ENCODE measurements at regions not wholly inside any gene's neighbourhood (a gene's known extent, or its start where the extent isn't known, plus 50 kb on each side); places are given as distances from the start of the nearest gene placed in this dataset.

DNA sequence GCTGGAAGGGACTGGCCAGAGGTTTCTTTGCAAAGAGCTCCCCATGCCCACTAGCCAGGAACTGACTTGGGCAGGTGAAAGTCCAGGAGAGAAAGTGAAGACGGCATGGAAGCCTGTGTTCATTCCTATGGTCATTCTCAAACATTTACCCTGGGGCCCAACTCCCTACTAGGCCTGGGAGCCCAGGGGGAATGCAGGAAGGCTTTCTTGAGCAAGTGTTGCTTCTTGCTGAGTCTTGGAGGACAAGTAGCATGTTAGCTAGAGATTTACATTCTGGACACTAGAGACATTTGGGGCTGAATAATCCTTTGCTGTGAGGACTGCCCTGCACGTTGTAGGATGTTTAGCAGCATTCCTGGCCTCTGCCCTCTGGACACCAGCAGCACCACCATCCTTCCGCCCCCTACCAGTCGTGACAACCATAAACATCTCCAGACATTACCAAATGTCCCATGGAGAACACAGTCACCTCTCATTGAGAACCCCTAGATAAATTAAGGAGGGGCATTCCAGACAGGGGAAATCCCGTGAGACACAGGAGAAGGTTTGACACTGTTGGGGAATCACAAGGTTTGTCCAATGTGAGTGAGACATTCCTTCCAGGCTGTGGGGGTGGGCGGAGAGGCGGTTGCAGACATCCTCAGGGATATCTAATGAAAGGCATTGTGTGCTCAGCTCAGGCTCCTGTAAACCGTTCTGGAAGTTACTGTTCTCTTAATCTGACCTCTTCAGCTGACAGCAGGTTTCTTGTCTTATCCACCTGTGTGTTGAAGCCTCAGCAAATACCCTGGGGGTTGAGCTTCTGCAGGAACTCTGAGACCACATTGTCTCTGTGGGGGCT is 236.2 kb downstream of the TLE3 start:
- DNase-seq (no peak), ATAC-seq (no peak)
- H3K4me3 ChIP-seq = no peak overlapping the region
- intact Hi-C loops (cut with DNase I, micrococcal nuclease) = no loop called here
- no peaks in the 10 kb centered on the region for H3K9me3 ChIP-seq
- H3K36me3 ChIP-seq (ENCODE audit: low read depth) = no peaks in the 10 kb centered on the region
- no peaks in the 10 kb centered on the region for H3K4me1 ChIP-seq (ENCODE audit: low read depth)
- TF ChIP-seq, protein P1, sequence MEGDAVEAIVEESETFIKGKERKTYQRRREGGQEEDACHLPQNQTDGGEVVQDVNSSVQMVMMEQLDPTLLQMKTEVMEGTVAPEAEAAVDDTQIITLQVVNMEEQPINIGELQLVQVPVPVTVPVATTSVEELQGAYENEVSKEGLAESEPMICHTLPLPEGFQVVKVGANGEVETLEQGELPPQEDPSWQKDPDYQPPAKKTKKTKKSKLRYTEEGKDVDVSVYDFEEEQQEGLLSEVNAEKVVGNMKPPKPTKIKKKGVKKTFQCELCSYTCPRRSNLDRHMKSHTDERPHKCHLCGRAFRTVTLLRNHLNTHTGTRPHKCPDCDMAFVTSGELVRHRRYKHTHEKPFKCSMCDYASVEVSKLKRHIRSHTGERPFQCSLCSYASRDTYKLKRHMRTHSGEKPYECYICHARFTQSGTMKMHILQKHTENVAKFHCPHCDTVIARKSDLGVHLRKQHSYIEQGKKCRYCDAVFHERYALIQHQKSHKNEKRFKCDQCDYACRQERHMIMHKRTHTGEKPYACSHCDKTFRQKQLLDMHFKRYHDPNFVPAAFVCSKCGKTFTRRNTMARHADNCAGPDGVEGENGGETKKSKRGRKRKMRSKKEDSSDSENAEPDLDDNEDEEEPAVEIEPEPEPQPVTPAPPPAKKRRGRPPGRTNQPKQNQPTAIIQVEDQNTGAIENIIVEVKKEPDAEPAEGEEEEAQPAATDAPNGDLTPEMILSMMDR (IDR thresholded peaks at IDR 0.05) = no peak

DNA sequence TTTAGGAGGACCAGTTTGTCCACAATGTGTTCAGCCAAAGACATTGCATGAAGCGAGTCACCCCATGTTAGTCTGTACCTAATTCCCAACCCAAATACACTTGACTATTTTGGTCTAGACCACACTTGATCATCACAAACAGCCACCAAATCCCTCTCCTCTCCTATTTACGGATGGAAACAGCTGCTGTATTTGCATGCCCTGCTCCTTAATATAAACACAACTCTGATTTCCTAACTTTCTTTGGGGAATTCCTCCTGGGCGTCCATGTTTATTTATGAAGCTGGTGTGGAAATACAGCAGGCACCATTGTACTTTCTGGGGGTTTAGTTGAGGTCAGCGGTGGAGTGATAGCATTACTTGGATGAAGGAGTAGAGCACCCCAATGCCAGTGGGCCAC is 235.2 kb downstream of the TLE3 start:
- DNase-seq (no peak), ATAC-seq (no peak)
- intact Hi-C loops (cut with DNase I, micrococcal nuclease) = no loop called here
- TF ChIP-seq, protein P1 (IDR thresholded peaks at IDR 0.05) = no peak
- Histone ChIP-seq H3K4me1 (ENCODE audit: low read depth) (no peaks in the 10 kb centered on the region), H3K4me3 (no peak overlapping the region), H3K36me3 (ENCODE audit: low read depth) (no peaks in the 10 kb centered on the region), H3K9me3 (no peaks in the 10 kb centered on the region)

- Histone ChIP-seq H3K9me3 (no peaks in the 10 kb centered on the region), H3K36me3 (ENCODE audit: low read depth) (no peaks in the 10 kb centered on the region), H3K4me1 (ENCODE audit: low read depth) (no peaks in the 10 kb centered on the region), H3K4me3 (no peak overlapping the region)
- intact Hi-C loops (cut with DNase I, micrococcal nuclease) = no loop called here
- DNase-seq = no peak
- ATAC-seq = no peak
- TF ChIP-seq, protein P1 (IDR thresholded peaks at IDR 0.05) = no peak
These were observed 234.3 kb downstream of the TLE3 start for GRCh38 chr15:69863446-69863845.

- intact Hi-C loops (cut with DNase I, micrococcal nuclease) = no loop called here
- TF ChIP-seq, protein P1 (IDR thresholded peaks at IDR 0.05) = no peak
- H3K4me1 ChIP-seq (ENCODE audit: low read depth) = no peaks in the 10 kb centered on the region
- no peaks in the 10 kb centered on the region for H3K9me3 ChIP-seq
- H3K36me3 ChIP-seq (ENCODE audit: low read depth) = no peaks in the 10 kb centered on the region
- no peak for DNase-seq
- no peak for ATAC-seq
- no peak overlapping the region for H3K4me3 ChIP-seq
These were observed 232.3 kb downstream of the TLE3 start for GRCh38 chr15:69865369-69865768.

GRCh38 chr15:69868756-69869155 is 229.0 kb downstream of the TLE3 start:
- Histone ChIP-seq H3K9me3 (peaks cover 7% of the 10 kb centered on the region), H3K36me3 (ENCODE audit: low read depth) (no peaks in the 10 kb centered on the region), H3K4me1 (ENCODE audit: low read depth) (no peaks in the 10 kb centered on the region), H3K4me3 (no peak overlapping the region)
- ATAC-seq (no peak), DNase-seq (no peak)
- intact Hi-C loops (cut with DNase I, micrococcal nuclease) = no loop called here
- TF ChIP-seq, protein P1 (IDR thresholded peaks at IDR 0.05) = no peak

All from mucosa of descending colon (tissue), 3 donors.